OCI-LY7 (cell line): ENCODE measurements at regions not wholly inside any gene's neighbourhood (a gene's known extent, or its start where the extent isn't known, plus 50 kb on each side); places are given as distances from the start of the nearest gene placed in this dataset.

Source experiments
- EZH2phosphoT487 ChIP-seq: fragments of 200-600 bp; sonication (generic); IDR thresholded peaks from 2 replicates; pipeline ENCODE4 v1.6.1; 2018; ENCODE audit warnings: low read depth, borderline replicate concordance, mild to moderate bottlenecking, mixed run types, antibody characterized with exemption, low read length, moderate library complexity, mixed read lengths
- TF ChIP-seq, protein P1 (sequence below): fragments of 200-600 bp; sonication (generic); conservative IDR thresholded peaks from 2 replicates; pipeline ENCODE4 v1.5.1; 2014; ENCODE audit warnings: mild to moderate bottlenecking, antibody characterized with exemption, low read length, moderate library complexity, mixed read lengths

DNA sequence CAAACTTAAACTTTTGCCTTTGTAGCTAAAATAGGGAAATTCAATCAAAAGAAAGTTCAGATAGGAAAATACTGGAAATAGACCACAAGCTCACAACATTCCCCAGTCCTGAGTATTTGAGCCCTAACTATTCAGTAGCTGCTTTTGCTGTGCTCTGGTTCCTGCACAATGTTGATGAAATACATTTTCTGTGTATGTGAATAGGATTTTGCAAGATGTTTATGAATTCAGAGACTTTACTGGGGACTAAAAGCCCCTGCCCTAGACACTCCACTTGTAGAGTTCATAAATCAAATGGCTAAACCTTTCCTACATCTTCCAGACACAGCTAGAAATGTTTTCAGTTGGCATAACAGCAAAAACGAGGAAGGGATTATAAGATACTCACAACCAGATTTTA is 105.9 kb downstream of the FBXO8 start:
- TF ChIP-seq, protein P1, sequence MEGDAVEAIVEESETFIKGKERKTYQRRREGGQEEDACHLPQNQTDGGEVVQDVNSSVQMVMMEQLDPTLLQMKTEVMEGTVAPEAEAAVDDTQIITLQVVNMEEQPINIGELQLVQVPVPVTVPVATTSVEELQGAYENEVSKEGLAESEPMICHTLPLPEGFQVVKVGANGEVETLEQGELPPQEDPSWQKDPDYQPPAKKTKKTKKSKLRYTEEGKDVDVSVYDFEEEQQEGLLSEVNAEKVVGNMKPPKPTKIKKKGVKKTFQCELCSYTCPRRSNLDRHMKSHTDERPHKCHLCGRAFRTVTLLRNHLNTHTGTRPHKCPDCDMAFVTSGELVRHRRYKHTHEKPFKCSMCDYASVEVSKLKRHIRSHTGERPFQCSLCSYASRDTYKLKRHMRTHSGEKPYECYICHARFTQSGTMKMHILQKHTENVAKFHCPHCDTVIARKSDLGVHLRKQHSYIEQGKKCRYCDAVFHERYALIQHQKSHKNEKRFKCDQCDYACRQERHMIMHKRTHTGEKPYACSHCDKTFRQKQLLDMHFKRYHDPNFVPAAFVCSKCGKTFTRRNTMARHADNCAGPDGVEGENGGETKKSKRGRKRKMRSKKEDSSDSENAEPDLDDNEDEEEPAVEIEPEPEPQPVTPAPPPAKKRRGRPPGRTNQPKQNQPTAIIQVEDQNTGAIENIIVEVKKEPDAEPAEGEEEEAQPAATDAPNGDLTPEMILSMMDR: no peak
- no peak for TF ChIP-seq EZH2phosphoT487
